Skeletal muscle tissue (tissue), 3 donors: ENCODE measurements at regions not wholly inside any gene's neighbourhood (a gene's known extent, or its start where the extent isn't known, plus 50 kb on each side); places are given as distances from the start of the nearest gene placed in this dataset.

Experiments used
- H3K27ac ChIP-seq: one replicate; pipeline ENCODE4 v1.7.0; 2013; ENCODE audit warnings: mild to moderate bottlenecking, low read depth, low read length, inconsistent platforms
- H3K27me3 ChIP-seq, 3 donors: one replicate each; pipeline ENCODE4 v1.7.0; 2013; ENCODE audit warnings: low read length in 3 of 3; ENCODE audit not compliant: control insufficient read depth in 3 of 3, insufficient read depth in 3 of 3
- H3K36me3 ChIP-seq, 3 donors: one replicate each; pipeline ENCODE4 v1.7.0; 2013; ENCODE audit warnings: low read length in 3 of 3; ENCODE audit not compliant: control insufficient read depth in 3 of 3, insufficient read depth in 3 of 3
- H3K4me1 ChIP-seq, 3 donors: one replicate each; pipeline ENCODE4 v1.7.0; 2013; ENCODE audit warnings: low read length in 3 of 3, mild to moderate bottlenecking in 3 of 3; ENCODE audit not compliant: control insufficient read depth in 3 of 3, insufficient read depth in 3 of 3
- H3K4me3 ChIP-seq, 3 donors: one replicate each; pipeline ENCODE4 v1.7.0; 2013; ENCODE audit warnings: low read length in 3 of 3
- H3K9ac ChIP-seq, 3 donors: one replicate each; pipeline ENCODE4 v1.7.0; 2013; ENCODE audit warnings: low read length in 3 of 3, mild to moderate bottlenecking in 3 of 3, moderate library complexity in 2 of 3, low read depth in 1 of 3
- H3K9me3 ChIP-seq, 3 donors: one replicate each; pipeline ENCODE4 v1.7.0; 2013; ENCODE audit warnings: low read length in 3 of 3; ENCODE audit not compliant: control insufficient read depth in 3 of 3
- donor health status: Osteomylitis.

DNA sequence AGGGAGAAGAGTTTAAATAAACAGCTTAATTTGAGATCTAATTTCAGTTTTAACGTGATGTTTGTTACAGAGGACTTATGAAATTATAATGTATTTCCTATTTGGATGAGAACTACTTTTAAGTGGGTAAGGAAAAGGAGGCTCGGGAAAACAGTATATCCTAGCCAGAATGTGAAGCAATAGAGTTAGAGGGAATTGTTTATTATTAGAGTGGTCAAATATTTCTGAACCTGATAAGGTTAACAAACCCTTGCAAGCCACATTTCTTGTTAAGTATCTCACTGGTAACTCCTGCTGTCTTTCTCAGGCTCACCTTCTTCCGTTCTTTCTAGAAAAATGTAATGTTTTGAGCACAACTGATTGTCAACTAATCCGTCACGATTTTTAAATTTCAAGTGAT, 335.1 kb upstream of the MBL2 start:
- no peaks in the 10 kb centered on the region for H3K36me3 ChIP-seq
- no peak overlapping the region for H3K4me3 ChIP-seq
- no peaks in the 10 kb centered on the region for H3K9me3 ChIP-seq
- H3K4me1 ChIP-seq: no peaks in the 10 kb centered on the region
- no peaks in the 10 kb centered on the region for H3K27me3 ChIP-seq
- no peak overlapping the region for H3K27ac ChIP-seq
- H3K9ac ChIP-seq: no peak overlapping the region

DNA sequence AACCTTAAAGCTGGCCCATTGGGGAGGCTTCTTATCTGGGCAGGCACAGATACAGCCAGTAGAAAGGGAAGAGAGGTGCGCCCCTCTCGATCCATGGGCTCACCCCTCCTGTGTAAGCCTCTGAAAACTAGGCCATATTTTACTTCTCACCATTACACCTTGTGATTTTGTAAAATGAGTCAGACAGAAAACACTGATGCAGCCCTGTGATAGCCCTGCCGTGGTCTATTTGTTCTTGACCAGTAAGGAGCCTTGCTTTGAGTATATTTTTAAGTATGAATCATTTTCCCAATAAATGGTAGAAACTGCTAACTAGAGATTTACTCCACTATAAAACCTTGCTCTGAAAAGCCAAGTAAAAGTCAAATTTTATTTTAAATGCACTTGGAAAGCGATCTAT, 329.8 kb upstream of the MBL2 start:
- Histone ChIP-seq H3K27ac (no peak overlapping the region), H3K9me3 (no peaks in the 10 kb centered on the region), H3K36me3 (no peaks in the 10 kb centered on the region), H3K4me3 (no peak overlapping the region), H3K9ac (no peak overlapping the region), H3K4me1 (no peaks in the 10 kb centered on the region), H3K27me3 (no peaks in the 10 kb centered on the region)

DNA sequence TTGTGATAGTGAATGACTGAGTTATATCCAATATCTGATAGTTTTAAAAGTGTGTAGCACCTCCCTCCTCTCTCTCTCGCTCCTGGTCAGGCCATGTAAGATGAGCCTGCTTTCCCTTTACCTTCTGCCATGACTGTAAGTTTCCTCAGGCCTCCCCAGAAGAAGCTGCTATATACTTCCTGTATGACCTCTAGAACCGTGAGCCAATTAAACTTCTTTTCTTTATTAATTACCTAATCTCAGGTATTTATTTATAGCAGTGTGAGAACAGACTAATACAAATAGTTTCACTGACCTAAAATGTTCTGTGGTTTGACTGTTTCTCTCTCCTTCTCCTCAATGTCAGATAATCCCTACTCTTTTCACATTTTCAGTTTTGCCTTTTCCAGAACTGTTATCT, 321.3 kb upstream of the MBL2 start:
- Histone ChIP-seq H3K27ac (no peak overlapping the region), H3K9ac (no peak overlapping the region), H3K36me3 (no peaks in the 10 kb centered on the region), H3K4me3 (no peak overlapping the region), H3K27me3 (no peaks in the 10 kb centered on the region), H3K4me1 (no peaks in the 10 kb centered on the region), H3K9me3 (no peaks in the 10 kb centered on the region)

DNA sequence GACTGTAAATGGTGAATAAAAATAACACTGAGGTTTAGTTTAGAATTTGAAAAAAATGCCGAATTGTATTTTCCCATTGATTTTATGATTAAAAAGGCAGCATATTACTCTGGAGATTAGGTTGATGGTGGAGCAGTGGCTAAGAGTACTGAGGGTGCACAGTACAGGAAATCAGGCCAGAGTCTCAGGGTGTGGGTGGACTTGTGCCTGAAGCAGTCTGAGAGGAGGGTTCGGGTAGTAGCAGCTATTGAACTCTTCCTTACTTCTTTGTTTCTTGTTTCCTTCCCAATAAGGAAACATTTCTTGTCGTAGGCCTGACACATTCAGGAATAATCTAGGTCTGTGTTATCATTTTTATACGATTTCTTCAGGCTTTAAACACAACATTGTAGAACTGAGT, 319.0 kb upstream of the MBL2 start:
- Histone ChIP-seq H3K4me1 (no peaks in the 10 kb centered on the region), H3K9ac (no peak overlapping the region), H3K27me3 (no peaks in the 10 kb centered on the region), H3K9me3 (no peaks in the 10 kb centered on the region), H3K27ac (no peak overlapping the region), H3K36me3 (no peaks in the 10 kb centered on the region), H3K4me3 (no peak overlapping the region)

DNA sequence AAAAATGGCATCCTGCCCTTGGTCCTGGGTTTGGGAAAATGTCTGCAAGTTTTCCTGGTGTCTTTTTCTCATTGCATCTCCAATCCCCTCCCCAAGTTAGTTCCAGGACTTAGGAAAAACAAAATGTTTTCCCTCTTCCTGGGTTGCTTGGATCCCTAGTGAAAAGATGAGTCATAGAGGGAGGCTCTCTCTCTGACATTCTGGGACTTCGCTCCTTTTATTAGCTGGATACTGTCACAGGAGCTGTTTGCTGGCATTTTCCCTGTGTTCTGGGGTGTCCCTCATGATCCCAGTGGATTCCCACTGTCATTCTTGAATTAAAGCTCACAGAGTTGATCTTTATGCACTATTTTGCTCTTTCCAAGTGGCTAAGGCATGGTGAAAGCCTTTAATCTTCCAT, 316.4 kb upstream of the MBL2 start:
- H3K4me1 ChIP-seq: no peaks in the 10 kb centered on the region
- no peaks in the 10 kb centered on the region for H3K9me3 ChIP-seq
- H3K27ac ChIP-seq: no peak overlapping the region

DNA sequence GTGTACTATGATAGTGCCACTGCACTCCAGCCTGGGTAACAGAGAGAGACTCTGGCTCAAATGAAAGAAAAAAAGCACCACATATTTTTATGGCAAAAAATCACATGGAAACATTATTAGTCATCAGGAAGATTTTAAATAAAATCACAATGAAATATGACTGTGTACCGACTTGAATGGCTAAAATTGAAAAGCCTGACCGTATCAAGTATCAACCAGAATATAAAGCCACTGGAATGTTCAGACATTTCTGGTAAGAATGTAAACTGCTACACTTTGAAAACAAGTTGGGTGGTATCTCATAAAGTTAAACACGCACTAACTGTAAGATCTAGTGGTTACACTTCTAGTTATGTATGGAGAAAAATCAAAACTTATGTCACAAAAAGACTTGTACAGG, 306.7 kb upstream of the MBL2 start:
- H3K27ac ChIP-seq: no peak overlapping the region
- H3K4me3 ChIP-seq: no peak overlapping the region
- no peaks in the 10 kb centered on the region for H3K36me3 ChIP-seq
- H3K27me3 ChIP-seq: no peaks in the 10 kb centered on the region
- no peak overlapping the region for H3K9ac ChIP-seq
- no peaks in the 10 kb centered on the region for H3K4me1 ChIP-seq
- H3K9me3 ChIP-seq: no peaks in the 10 kb centered on the region

More for the DNA sequence above, 316.4 kb upstream of the MBL2 start:
- H3K9ac ChIP-seq: no peak overlapping the region
- no peaks in the 10 kb centered on the region for H3K27me3 ChIP-seq
- no peaks in the 10 kb centered on the region for H3K36me3 ChIP-seq
- no peak overlapping the region for H3K4me3 ChIP-seq

DNA sequence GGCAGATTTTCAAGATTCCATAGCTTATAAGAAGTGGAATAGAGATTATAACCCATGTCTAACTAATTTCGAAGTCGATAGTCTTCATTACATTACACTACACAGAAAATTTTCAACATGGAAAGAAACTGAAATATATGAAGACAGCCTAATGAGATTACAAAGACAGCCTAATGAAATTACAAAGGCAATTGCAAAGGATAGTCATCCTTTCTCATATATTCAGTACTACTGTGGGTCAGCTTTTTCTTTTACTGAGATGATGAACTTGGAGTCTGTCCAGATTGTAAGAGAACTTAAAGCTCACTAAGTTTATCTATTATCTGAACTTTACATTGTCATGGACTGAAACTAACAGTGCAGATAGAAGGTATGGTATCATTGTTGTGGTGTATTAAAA, 304.4 kb upstream of the MBL2 start:
- Histone ChIP-seq H3K4me3 (no peak overlapping the region), H3K27me3 (no peaks in the 10 kb centered on the region), H3K4me1 (no peaks in the 10 kb centered on the region), H3K27ac (no peak overlapping the region), H3K9ac (no peak overlapping the region), H3K36me3 (no peaks in the 10 kb centered on the region), H3K9me3 (no peaks in the 10 kb centered on the region)

DNA sequence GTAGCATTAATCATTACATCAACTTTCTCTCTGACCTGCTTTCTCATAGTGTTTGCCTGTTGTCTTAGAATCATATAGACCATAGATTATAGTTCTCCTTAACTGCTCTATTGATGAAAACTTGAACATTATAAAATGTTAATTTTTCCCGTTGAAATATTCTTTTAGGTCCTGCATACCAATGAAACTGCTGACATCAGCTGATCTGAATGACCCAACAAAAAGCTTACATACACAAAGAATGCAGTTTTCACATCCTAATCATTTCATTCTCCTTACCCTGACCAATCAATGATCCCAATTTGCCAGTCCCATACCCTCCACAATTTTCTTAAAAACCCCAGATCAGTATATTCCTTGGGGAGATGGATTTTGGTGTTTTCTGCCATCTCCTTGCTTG, 302.9 kb upstream of the MBL2 start:
- Histone ChIP-seq H3K4me1 (no peaks in the 10 kb centered on the region), H3K27ac (no peak overlapping the region), H3K36me3 (no peaks in the 10 kb centered on the region), H3K9ac (no peak overlapping the region), H3K27me3 (no peaks in the 10 kb centered on the region), H3K4me3 (no peak overlapping the region), H3K9me3 (no peaks in the 10 kb centered on the region)

DNA sequence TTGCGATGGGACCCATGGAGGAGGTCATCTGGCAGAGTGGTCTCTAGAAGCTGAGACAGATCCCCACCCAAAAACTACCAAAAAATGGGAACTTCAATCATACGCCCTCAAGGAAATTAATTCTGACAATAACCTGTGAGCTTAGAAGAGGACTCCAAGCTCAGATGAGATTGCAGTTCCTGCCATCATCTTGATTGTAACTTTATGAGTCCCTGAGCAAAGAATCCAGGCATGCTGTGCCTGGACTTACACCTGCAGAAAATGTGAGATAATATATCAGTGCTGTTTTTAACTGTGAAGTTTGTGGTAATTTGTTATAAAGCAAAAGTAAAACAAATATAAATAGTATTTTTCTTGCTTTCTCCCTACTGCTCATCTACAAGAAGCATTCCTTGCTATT, 299.6 kb upstream of the MBL2 start:
- no peak overlapping the region for H3K9ac ChIP-seq

DNA sequence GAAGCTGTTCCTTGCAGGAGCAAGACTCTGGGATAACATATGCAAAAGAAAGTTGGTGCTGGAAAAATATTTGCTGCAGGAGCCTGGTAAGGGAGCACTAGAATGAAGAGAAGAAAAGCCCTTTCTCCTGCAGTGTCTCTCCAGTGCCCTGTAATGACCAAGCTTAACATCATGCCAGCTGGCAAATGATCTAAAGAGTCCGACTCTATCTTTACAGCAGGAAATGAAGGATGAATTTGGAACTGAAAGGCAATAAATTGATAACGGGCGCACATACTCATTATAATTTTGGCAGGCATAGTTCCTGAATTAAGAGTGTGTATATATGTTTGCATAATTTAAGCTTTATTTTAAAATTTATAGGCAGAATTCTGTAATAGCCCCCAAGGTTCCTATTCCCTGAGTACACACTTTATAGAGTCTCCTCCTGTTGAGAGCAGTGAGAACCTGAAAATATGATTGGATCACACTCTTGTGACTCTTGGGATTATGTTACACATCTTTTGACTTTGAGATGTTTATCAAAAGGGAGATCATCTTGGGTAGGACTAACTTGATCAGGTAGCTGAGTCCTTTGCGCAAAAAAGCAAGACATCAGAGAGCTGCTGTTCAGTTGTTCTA, 299.0 kb upstream of the MBL2 start:
- no peak overlapping the region for H3K9ac ChIP-seq
- H3K4me3 ChIP-seq: no peak overlapping the region
- H3K27me3 ChIP-seq: no peaks in the 10 kb centered on the region
- H3K4me1 ChIP-seq: no peaks in the 10 kb centered on the region
- no peaks in the 10 kb centered on the region for H3K9me3 ChIP-seq
- no peaks in the 10 kb centered on the region for H3K36me3 ChIP-seq
- H3K27ac ChIP-seq: no peak overlapping the region

More for the DNA sequence above, 299.6 kb upstream of the MBL2 start:
- H3K27ac ChIP-seq: no peak overlapping the region
- no peak overlapping the region for H3K4me3 ChIP-seq
- no peaks in the 10 kb centered on the region for H3K4me1 ChIP-seq
- H3K36me3 ChIP-seq: no peaks in the 10 kb centered on the region
- H3K27me3 ChIP-seq: no peaks in the 10 kb centered on the region
- no peaks in the 10 kb centered on the region for H3K9me3 ChIP-seq

DNA sequence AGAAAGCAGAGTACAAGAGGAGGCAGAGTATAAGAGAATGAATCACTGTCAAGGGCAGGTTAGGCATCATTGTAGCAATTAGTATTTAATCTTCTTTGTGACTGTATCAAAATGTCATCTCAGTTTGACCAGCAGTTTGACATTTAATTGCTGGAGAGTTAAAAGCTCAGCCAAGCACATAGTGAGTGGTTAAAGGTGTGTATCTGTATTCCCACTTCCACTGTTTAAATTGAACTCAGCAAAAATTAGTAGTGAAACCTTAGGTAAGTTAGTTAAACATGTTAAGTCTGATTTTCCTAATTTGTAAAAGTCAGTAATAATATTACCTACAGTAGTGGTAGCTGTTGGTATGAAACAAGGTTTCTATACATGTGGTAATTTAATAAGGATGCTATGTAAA, 296.4 kb upstream of the MBL2 start:
- H3K27me3 ChIP-seq: no peaks in the 10 kb centered on the region
- no peaks in the 10 kb centered on the region for H3K4me1 ChIP-seq
- H3K4me3 ChIP-seq: no peak overlapping the region
- H3K27ac ChIP-seq: no peak overlapping the region
- H3K9ac ChIP-seq: no peak overlapping the region
- no peaks in the 10 kb centered on the region for H3K36me3 ChIP-seq
- H3K9me3 ChIP-seq: no peaks in the 10 kb centered on the region
